Fibroblast of lung (primary cell): ENCODE measurements at regions not wholly inside any gene's neighbourhood (a gene's known extent, or its start where the extent isn't known, plus 50 kb on each side); places are given as distances from the start of the nearest gene placed in this dataset.

Source experiments
- DNase-seq, 2 donors: peaks; one replicate each; pipeline versions ENCODE4 v3.0.0 to v3.0.0-alpha.2; 2010; ENCODE audit warnings: low read depth in 2 of 2
- H2AFZ ChIP-seq: 2 replicates; pipeline ENCODE4 v1.5.1; 2012; ENCODE audit warnings: low read length, control low read depth, inconsistent platforms
- H3K27ac ChIP-seq: 2 replicates; pipeline ENCODE4 v1.5.1; 2011; ENCODE audit warnings: low read length, control low read depth; ENCODE audit not compliant: insufficient read depth
- H3K27me3 ChIP-seq: 2 replicates; pipeline ENCODE4 v1.5.1; 2011; ENCODE audit warnings: mild to moderate bottlenecking, low read length; ENCODE audit not compliant: control insufficient read depth, insufficient read depth
- H3K36me3 ChIP-seq: 2 replicates; pipeline ENCODE4 v1.5.1; 2011; ENCODE audit warnings: low read length; ENCODE audit not compliant: control insufficient read depth, insufficient read depth
- H3K4me1 ChIP-seq: 2 replicates; pipeline ENCODE4 v1.5.1; 2011; ENCODE audit warnings: low read length; ENCODE audit not compliant: control insufficient read depth, insufficient read depth; ENCODE audit errors: extremely low read depth
- H3K4me2 ChIP-seq: 2 replicates; pipeline ENCODE4 v1.5.1; 2011; ENCODE audit warnings: low read length, control low read depth; ENCODE audit not compliant: insufficient read depth; ENCODE audit errors: extremely low read depth
- H3K4me3 ChIP-seq, 4 experiments: fragments of 200-600 bp in 1 of 4; sonication (generic) in 1 of 4; replicated peaks in 1 of 4; 2 replicates each; pipeline ENCODE4 v1.5.1; 2011 to 2016; ENCODE audit warnings: low read length in 4 of 4, low read depth in 3 of 4, mild to moderate bottlenecking in 3 of 4, control low read depth in 2 of 4, inconsistent platforms in 1 of 4, mixed read lengths in 1 of 4; ENCODE audit not compliant: insufficient read depth in 1 of 4; ENCODE audit errors: control extremely low read depth in 1 of 4
- H3K79me2 ChIP-seq: 2 replicates; pipeline ENCODE4 v1.5.1; 2012; ENCODE audit warnings: mild to moderate bottlenecking, low read length, inconsistent platforms; ENCODE audit not compliant: control insufficient read depth, insufficient read depth
- H3K9ac ChIP-seq: 2 replicates; pipeline ENCODE4 v1.5.1; 2011; ENCODE audit warnings: mild to moderate bottlenecking, low read length, control low read depth; ENCODE audit not compliant: insufficient read depth
- H3K9me3 ChIP-seq: 2 replicates; pipeline ENCODE4 v1.5.1; 2012; ENCODE audit warnings: low read depth, low read length; ENCODE audit not compliant: control insufficient read depth, insufficient read depth
- H4K20me1 ChIP-seq: 2 replicates; pipeline ENCODE4 v1.5.1; 2011; ENCODE audit warnings: low read length; ENCODE audit not compliant: control insufficient read depth, insufficient read depth; ENCODE audit errors: extremely low read depth
- EZH2 ChIP-seq: IDR thresholded peaks from 2 replicates; pipeline ENCODE4 v1.5.1; 2012; ENCODE audit warnings: low read length, control low read depth, mild to moderate bottlenecking; ENCODE audit errors: missing control alignments
- TF ChIP-seq, protein P1 (sequence below), 2 donors: IDR thresholded peaks in 1 of 2; conservative IDR thresholded peaks in 1 of 2; 1 replicate in 1 of 2; 2 replicates in 1 of 2; pipeline ENCODE4 v1.5.1; 2011 to 2012; ENCODE audit warnings: low read length in 2 of 2, control low read depth in 1 of 2, inconsistent platforms in 1 of 2, low read depth in 1 of 2, mild to moderate bottlenecking in 1 of 2

DNA sequence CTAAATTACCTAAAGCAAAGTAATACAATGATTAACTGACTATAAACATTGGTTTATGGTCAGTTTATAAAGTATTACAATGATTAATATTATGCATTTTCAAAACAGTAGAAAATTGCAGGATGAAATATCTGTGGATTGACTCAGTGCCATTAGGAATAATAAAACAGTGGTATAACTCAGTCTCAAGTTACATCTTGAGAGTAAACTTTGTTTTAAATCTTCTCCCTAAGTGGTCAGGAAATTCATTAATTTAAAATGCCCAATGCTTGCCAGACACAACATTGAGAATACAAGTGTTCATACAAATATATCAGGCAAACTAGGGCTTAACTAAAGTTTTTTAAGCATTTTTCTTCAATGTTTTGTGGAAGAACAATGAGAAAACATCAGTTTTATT is 257.8 kb downstream of the ETV1 start:
- Histone ChIP-seq H3K36me3 (no peaks in the 10 kb centered on the region), H3K27ac (no peak overlapping the region), H2AFZ (no peak overlapping the region), H4K20me1 (no peaks in the 10 kb centered on the region), H3K4me1 (no peaks in the 10 kb centered on the region), H3K4me3 (no peak overlapping the region), H3K79me2 (no peaks in the 10 kb centered on the region), H3K27me3 (no peaks in the 10 kb centered on the region), H3K9ac (no peak overlapping the region), H3K9me3 (no peaks in the 10 kb centered on the region), H3K4me2 (no peak overlapping the region)
- DNase-seq = peak; percentile 68 to 80
- no peak for TF ChIP-seq EZH2
- TF ChIP-seq, protein P1, sequence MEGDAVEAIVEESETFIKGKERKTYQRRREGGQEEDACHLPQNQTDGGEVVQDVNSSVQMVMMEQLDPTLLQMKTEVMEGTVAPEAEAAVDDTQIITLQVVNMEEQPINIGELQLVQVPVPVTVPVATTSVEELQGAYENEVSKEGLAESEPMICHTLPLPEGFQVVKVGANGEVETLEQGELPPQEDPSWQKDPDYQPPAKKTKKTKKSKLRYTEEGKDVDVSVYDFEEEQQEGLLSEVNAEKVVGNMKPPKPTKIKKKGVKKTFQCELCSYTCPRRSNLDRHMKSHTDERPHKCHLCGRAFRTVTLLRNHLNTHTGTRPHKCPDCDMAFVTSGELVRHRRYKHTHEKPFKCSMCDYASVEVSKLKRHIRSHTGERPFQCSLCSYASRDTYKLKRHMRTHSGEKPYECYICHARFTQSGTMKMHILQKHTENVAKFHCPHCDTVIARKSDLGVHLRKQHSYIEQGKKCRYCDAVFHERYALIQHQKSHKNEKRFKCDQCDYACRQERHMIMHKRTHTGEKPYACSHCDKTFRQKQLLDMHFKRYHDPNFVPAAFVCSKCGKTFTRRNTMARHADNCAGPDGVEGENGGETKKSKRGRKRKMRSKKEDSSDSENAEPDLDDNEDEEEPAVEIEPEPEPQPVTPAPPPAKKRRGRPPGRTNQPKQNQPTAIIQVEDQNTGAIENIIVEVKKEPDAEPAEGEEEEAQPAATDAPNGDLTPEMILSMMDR (conservative IDR thresholded peaks at IDR 0.05 in 1 of 2, IDR thresholded peaks at IDR 0.05 in 1 of 2; ENCODE audit: low read depth in 1 of 2, low read length in 2 of 2) = no peak

DNA sequence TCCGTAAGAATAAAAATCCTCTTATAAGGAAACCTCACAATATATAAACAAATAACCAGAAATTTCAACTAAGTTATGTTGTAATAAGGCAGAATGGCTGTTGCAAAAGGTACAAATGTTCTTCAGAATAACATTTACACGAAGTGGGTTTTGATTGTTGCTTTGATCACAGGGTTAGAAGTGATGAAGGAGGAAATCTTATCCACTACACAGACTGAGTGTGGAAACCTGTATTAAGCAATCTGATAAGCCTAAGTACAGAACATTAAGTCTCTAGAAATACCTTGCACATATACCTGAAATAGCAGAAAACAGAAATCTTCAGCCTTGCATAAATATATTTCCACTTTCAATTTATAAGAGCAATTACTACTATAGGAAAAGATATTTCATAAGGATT is 251.9 kb downstream of the ETV1 start:
- no peak overlapping the region for H3K4me2 ChIP-seq
- no peaks in the 10 kb centered on the region for H3K9me3 ChIP-seq
- H3K27me3 ChIP-seq = no peaks in the 10 kb centered on the region
- no peaks in the 10 kb centered on the region for H3K36me3 ChIP-seq
- no peak overlapping the region for H2AFZ ChIP-seq
- no peak overlapping the region for H3K9ac ChIP-seq
- H3K4me3 ChIP-seq = no peak overlapping the region
- no peak overlapping the region for H3K27ac ChIP-seq
- no peak for DNase-seq
- no peaks in the 10 kb centered on the region for H3K4me1 ChIP-seq
- no peaks in the 10 kb centered on the region for H3K79me2 ChIP-seq
- H4K20me1 ChIP-seq = no peaks in the 10 kb centered on the region
- TF ChIP-seq EZH2 = no peak
- TF ChIP-seq, protein P1 (conservative IDR thresholded peaks at IDR 0.05 in 1 of 2, IDR thresholded peaks at IDR 0.05 in 1 of 2; ENCODE audit: low read depth in 1 of 2, low read length in 2 of 2) = no peak

DNA sequence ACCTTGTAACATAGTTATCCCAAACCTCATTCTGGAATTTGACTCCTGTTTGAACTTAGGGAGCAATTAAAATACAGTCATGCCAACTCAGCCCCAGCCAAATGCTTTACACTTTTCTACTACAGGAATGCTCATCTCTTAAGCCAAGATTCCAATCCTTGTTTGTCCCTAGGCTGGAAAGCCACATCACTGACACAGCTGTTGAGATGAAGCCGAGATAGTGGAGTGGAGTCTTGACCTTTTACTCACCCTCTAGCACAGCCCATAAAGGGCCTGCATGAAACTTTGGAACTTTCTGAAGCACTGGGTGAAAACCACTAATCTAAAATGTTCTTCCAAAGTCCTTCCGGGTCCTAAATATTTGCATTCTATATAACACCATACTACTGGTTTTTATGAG is 247.3 kb downstream of the ETV1 start:
- H3K4me2 ChIP-seq = no peak overlapping the region
- no peaks in the 10 kb centered on the region for H3K27me3 ChIP-seq
- H3K4me1 ChIP-seq = no peaks in the 10 kb centered on the region

More for the DNA sequence above, 247.3 kb downstream of the ETV1 start:
- Histone ChIP-seq H3K9me3 (no peaks in the 10 kb centered on the region), H2AFZ (no peak overlapping the region), H3K27ac (no peak overlapping the region), H3K36me3 (no peaks in the 10 kb centered on the region), H3K79me2 (no peaks in the 10 kb centered on the region), H4K20me1 (no peaks in the 10 kb centered on the region), H3K4me3 (no peak overlapping the region), H3K9ac (no peak overlapping the region)
- peak; percentile 35 to 96 for DNase-seq
- TF ChIP-seq EZH2 = no peak
- TF ChIP-seq, protein P1 (conservative IDR thresholded peaks at IDR 0.05 in 1 of 2, IDR thresholded peaks at IDR 0.05 in 1 of 2; ENCODE audit: low read depth in 1 of 2, low read length in 2 of 2) = no peak
